SIG-M5 treated with dmso at 0.1 percent for 504 hours (cell line): ENCODE measurements at regions not wholly inside any gene's neighbourhood (a gene's known extent, or its start where the extent isn't known, plus 50 kb on each side); places are given as distances from the start of the nearest gene placed in this dataset.

ENCODE experiments used
- DNase-seq: peaks from one replicate; lab custom pipeline; 2025; ENCODE audit not compliant: unreplicated experiment; lab: John Stamatoyannopoulos, UW

- DNase-seq = no peak
Observed at GRCh38 chr5:168152660-168153059, 138.8 kb upstream of the WWC1 start.

GRCh38 chr5:168153263-168153875 lies 138.1 kb upstream of the WWC1 start:
- DNase-seq = no peak

GRCh38 chr5:168153876-168154270 lies 137.6 kb upstream of the WWC1 start:
- no peak for DNase-seq

GRCh38 chr5:168155585-168155984 lies 135.9 kb upstream of the WWC1 start:
- no peak for DNase-seq

GRCh38 chr5:168156170-168156569 lies 135.3 kb upstream of the WWC1 start:
- no peak for DNase-seq

GRCh38 chr5:168157141-168157540 lies 134.3 kb upstream of the WWC1 start:
- DNase-seq = no peak

- DNase-seq = peak; percentile 58
Observed at GRCh38 chr5:168159425-168159824, 132.0 kb upstream of the WWC1 start.

GRCh38 chr5:168162464-168162863 lies 129.0 kb upstream of the WWC1 start:
- DNase-seq = no peak

- DNase-seq = no peak
Observed at GRCh38 chr5:168163966-168164365, 127.5 kb upstream of the WWC1 start.

GRCh38 chr5:168165221-168165914 lies 126.1 kb upstream of the WWC1 start:
- DNase-seq = no peak

- DNase-seq = no peak
Observed at GRCh38 chr5:168165977-168166376, 125.5 kb upstream of the WWC1 start.

- no peak for DNase-seq
Observed at GRCh38 chr5:168167338-168167737, 124.1 kb upstream of the WWC1 start.

- DNase-seq = no peak
Observed at GRCh38 chr5:168168978-168169698, 122.3 kb upstream of the WWC1 start.

- no peak for DNase-seq
Observed at GRCh38 chr5:168169791-168170190, 121.7 kb upstream of the WWC1 start.

- DNase-seq = no peak
Observed at GRCh38 chr5:168171901-168172759, 119.3 kb upstream of the WWC1 start.

GRCh38 chr5:168172760-168173223 lies 118.7 kb upstream of the WWC1 start:
- DNase-seq = no peak

- no peak for DNase-seq
Observed at GRCh38 chr5:168174376-168174775, 117.1 kb upstream of the WWC1 start.

- no peak for DNase-seq
Observed at GRCh38 chr5:168176251-168176650, 115.2 kb upstream of the WWC1 start.

GRCh38 chr5:168176941-168177340 lies 114.5 kb upstream of the WWC1 start:
- DNase-seq = no peak

GRCh38 chr5:168177831-168178450 lies 113.5 kb upstream of the WWC1 start:
- no peak for DNase-seq

GRCh38 chr5:168179192-168179593 lies 112.3 kb upstream of the WWC1 start:
- DNase-seq = no peak
